Liver (tissue), 7 donors: ENCODE measurements at regions not wholly inside any gene's neighbourhood (a gene's known extent, or its start where the extent isn't known, plus 50 kb on each side); places are given as distances from the start of the nearest gene placed in this dataset.

Source experiments
- DNase-seq: peaks from one replicate; pipeline ENCODE4 v3.0.0-alpha.2; 2017; ENCODE audit warnings: low spot score
- H3K27ac ChIP-seq, 2 donors: one replicate each; pipeline ENCODE4 v1.7.0; 2013; ENCODE audit warnings: inconsistent platforms in 2 of 2, low read length in 2 of 2, control low read depth in 1 of 2, low read depth in 1 of 2, mild to moderate bottlenecking in 1 of 2
- H3K27me3 ChIP-seq, 4 donors: one replicate each; pipeline versions ENCODE4 v1.6.1 to v1.7.0; 2013; ENCODE audit warnings: low read length in 3 of 4, inconsistent platforms in 1 of 4, mild to moderate bottlenecking in 1 of 4, moderate library complexity in 1 of 4; ENCODE audit not compliant: control insufficient read depth in 4 of 4, insufficient read depth in 4 of 4
- H3K36me3 ChIP-seq, 4 donors: one replicate each; pipeline versions ENCODE4 v1.6.1 to v1.7.0; 2013; ENCODE audit warnings: low read length in 3 of 4, mild to moderate bottlenecking in 3 of 4, low read depth in 1 of 4, moderate library complexity in 1 of 4; ENCODE audit not compliant: control insufficient read depth in 4 of 4, insufficient read depth in 3 of 4
- H3K4me1 ChIP-seq, 4 donors: one replicate each; pipeline versions ENCODE4 v1.6.1 to v1.7.0; 2013; ENCODE audit warnings: low read length in 3 of 4, mild to moderate bottlenecking in 3 of 4, moderate library complexity in 1 of 4; ENCODE audit not compliant: control insufficient read depth in 4 of 4, insufficient read depth in 4 of 4
- H3K4me3 ChIP-seq, 3 donors: one replicate each; pipeline versions ENCODE4 v1.6.1 to v1.7.0; 2013; ENCODE audit warnings: low read length in 3 of 3, control low read depth in 1 of 3, low read depth in 1 of 3, mild to moderate bottlenecking in 1 of 3
- H3K9ac ChIP-seq, 2 donors: one replicate each; pipeline ENCODE4 v1.7.0; 2013; ENCODE audit warnings: low read length in 2 of 2, mild to moderate bottlenecking in 2 of 2, moderate library complexity in 2 of 2, control low read depth in 1 of 2, low read depth in 1 of 2
- H3K9me3 ChIP-seq, 4 donors: one replicate each; pipeline versions ENCODE4 v1.6.1 to v1.7.0; 2013; ENCODE audit warnings: low read length in 3 of 4; ENCODE audit not compliant: control insufficient read depth in 4 of 4
- EGR1 ChIP-seq, 2 donors: IDR thresholded peaks; 2 replicates each; pipeline ENCODE4 v1.6.1; 2016 to 2018; ENCODE audit warnings: antibody characterized with exemption in 2 of 2, low read depth in 2 of 2
- FOXA1 ChIP-seq: IDR thresholded peaks from 2 replicates; pipeline ENCODE4 v1.6.1; 2016; ENCODE audit warnings: antibody characterized with exemption
- FOXA2 ChIP-seq: IDR thresholded peaks from 2 replicates; pipeline ENCODE4 v1.6.1; 2016; ENCODE audit warnings: antibody characterized with exemption
- HNF4A ChIP-seq, 2 donors: conservative IDR thresholded peaks; 2 replicates each; pipeline ENCODE4 v1.6.1; 2016; ENCODE audit warnings: antibody characterized with exemption in 2 of 2, mild to moderate bottlenecking in 2 of 2
- HNF4G ChIP-seq: IDR thresholded peaks from 2 replicates; pipeline ENCODE4 v1.6.1; 2016; ENCODE audit warnings: antibody characterized with exemption
- JUND ChIP-seq, 2 donors: IDR thresholded peaks; 2 replicates each; pipeline ENCODE4 v1.6.1; 2016; ENCODE audit warnings: antibody characterized with exemption in 2 of 2
- NR2F2 ChIP-seq: IDR thresholded peaks from 2 replicates; pipeline ENCODE4 v1.6.1; 2016; ENCODE audit warnings: antibody characterized with exemption
- RAD21 ChIP-seq, 2 donors: IDR thresholded peaks; 2 replicates each; pipeline ENCODE4 v1.6.1; 2016; ENCODE audit warnings: antibody characterized with exemption in 2 of 2, mild to moderate bottlenecking in 2 of 2
- SP1 ChIP-seq: IDR thresholded peaks from 2 replicates; pipeline ENCODE4 v1.6.1; 2018; ENCODE audit warnings: antibody characterized with exemption, mild to moderate bottlenecking
- TAF1 ChIP-seq: conservative IDR thresholded peaks from 2 replicates; pipeline ENCODE4 v1.6.1; 2016; ENCODE audit warnings: antibody characterized with exemption, mild to moderate bottlenecking
- YY1 ChIP-seq: IDR thresholded peaks from 2 replicates; pipeline ENCODE4 v1.6.1; 2016; ENCODE audit warnings: antibody characterized with exemption, mild to moderate bottlenecking
- WGBS: extraction: QIAGEN DNeasy Blood & Tissue Kit; methylation state at CpG from one replicate; pipeline ENCODE4 v1.1.7; 2013; 5-methylcytosine and 5-hydroxymethylcytosine counted together
- TF ChIP-seq, protein P1 (sequence below): IDR thresholded peaks from 2 replicates; pipeline ENCODE4 v1.6.1; 2016; ENCODE audit warnings: antibody characterized with exemption
- TF ChIP-seq, protein P2 (sequence below): IDR thresholded peaks from 2 replicates; pipeline ENCODE4 v1.6.1; 2016; ENCODE audit warnings: antibody characterized with exemption
- TF ChIP-seq, protein P3 (sequence below): IDR thresholded peaks from 2 replicates; pipeline ENCODE4 v1.6.1; 2016; ENCODE audit warnings: antibody characterized with exemption, mild to moderate bottlenecking
- TF ChIP-seq, protein P4 (sequence below): IDR thresholded peaks from 2 replicates; pipeline ENCODE4 v1.6.1; 2016; ENCODE audit warnings: antibody characterized with exemption
- donor health status: healthy.
- donor health status: healthy.
- donor health status: healthy.
- donor health status: healthy.

DNA sequence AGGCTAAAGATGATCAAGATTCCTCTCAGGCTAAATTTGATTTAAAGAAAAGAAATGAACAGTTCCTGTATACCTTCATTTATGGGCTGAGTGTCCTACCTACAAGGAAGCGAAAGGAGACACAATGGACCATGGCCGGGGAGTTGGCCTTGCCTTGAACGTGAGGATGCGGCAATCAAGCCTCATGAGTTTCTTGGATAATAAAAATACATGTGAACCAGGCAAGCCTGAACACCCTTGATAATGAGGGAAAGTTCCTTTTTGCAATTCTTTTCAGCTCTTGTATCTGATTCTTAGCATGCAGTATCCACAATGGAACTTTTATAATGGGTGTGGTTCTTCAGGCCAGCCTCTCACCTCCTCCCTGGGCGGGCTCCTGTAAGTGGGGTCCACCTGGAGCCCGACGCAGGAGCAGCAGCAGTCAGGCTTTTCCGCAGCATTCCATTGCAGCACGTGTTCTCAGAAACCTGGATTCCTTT is 83.8 kb downstream of the RNASET2 start:
- Histone ChIP-seq H3K36me3 (no peaks in the 10 kb centered on the region), H3K27me3 (peaks cover 0 to 4% (median 0%) of the 10 kb centered on the region in 4 donors), H3K4me1 (no peaks in the 10 kb centered on the region), H3K4me3 (no peak overlapping the region), H3K9me3 (no peaks in the 10 kb centered on the region), H3K9ac (no peak overlapping the region), H3K27ac (no peak overlapping the region)
- TF ChIP-seq FOXA2, result no peak
- no peak for TF ChIP-seq EGR1 (IDR thresholded peaks at IDR 0.05; ENCODE audit: low read depth in 2 of 2)
- no peak for TF ChIP-seq FOXA1
- TF ChIP-seq JUND (IDR thresholded peaks at IDR 0.05), result no peak
- no peak for TF ChIP-seq YY1
- no peak for TF ChIP-seq SP1
- TF ChIP-seq, protein P1, sequence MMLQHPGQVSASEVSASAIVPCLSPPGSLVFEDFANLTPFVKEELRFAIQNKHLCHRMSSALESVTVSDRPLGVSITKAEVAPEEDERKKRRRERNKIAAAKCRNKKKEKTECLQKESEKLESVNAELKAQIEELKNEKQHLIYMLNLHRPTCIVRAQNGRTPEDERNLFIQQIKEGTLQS, result no peak
- no peak for TF ChIP-seq RAD21 (IDR thresholded peaks at IDR 0.05)
- no peak for TF ChIP-seq TAF1
- TF ChIP-seq HNF4G, result no peak
- DNase-seq, result no peak
- 70% methylated on average over 9 of the region's 9 CpGs for WGBS

DNA sequence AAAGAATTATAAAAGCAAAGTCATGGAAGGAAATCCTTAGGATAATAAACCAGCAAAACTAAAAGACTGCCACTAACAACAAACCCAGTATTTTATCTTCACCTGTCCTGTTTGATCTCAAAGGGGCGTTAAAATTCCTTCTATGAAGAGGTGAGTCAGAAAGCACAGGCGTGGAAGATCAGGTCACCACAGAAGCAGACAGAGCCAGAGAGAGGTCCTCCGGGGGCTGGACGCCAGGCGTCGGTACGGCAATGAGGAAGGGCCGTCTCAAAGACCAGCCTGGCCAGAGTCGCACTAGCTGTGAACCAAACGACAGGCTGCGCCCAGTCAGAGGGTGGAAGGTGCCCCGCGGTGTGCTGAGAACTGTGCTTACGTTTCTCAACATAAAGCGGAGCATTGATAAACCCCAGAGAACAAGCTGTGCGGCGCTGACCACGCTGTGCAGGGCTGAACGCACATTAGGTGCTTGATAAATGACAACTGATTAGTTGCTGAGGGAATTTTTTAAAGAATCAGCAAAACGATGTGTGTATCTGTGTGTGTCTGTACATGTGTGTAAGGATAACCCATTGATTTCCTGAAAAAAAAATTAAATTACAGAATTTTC is 85.6 kb downstream of the RNASET2 start:
- Histone ChIP-seq H3K4me3 (no peak overlapping the region), H3K27ac (no peak overlapping the region), H3K9ac (no peak overlapping the region), H3K4me1 (no peaks in the 10 kb centered on the region), H3K36me3 (no peaks in the 10 kb centered on the region), H3K9me3 (no peaks in the 10 kb centered on the region), H3K27me3 (no peaks in the 10 kb centered on the region)
- no peak for DNase-seq
- 91% methylated on average over 20 of the region's 20 CpGs for WGBS
- TF ChIP-seq HNF4A (conservative IDR thresholded peaks at IDR 0.05) (no peak), JUND (IDR thresholded peaks at IDR 0.05) (no peak), YY1 (no peak), HNF4G (no peak), EGR1 (IDR thresholded peaks at IDR 0.05; ENCODE audit: low read depth in 2 of 2) (no peak), NR2F2 (no peak), FOXA1 (no peak)
- TF ChIP-seq, protein P2, sequence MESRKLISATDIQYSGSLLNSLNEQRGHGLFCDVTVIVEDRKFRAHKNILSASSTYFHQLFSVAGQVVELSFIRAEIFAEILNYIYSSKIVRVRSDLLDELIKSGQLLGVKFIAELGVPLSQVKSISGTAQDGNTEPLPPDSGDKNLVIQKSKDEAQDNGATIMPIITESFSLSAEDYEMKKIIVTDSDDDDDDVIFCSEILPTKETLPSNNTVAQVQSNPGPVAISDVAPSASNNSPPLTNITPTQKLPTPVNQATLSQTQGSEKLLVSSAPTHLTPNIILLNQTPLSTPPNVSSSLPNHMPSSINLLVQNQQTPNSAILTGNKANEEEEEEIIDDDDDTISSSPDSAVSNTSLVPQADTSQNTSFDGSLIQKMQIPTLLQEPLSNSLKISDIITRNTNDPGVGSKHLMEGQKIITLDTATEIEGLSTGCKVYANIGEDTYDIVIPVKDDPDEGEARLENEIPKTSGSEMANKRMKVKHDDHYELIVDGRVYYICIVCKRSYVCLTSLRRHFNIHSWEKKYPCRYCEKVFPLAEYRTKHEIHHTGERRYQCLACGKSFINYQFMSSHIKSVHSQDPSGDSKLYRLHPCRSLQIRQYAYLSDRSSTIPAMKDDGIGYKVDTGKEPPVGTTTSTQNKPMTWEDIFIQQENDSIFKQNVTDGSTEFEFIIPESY, result no peak
- TF ChIP-seq, protein P3, sequence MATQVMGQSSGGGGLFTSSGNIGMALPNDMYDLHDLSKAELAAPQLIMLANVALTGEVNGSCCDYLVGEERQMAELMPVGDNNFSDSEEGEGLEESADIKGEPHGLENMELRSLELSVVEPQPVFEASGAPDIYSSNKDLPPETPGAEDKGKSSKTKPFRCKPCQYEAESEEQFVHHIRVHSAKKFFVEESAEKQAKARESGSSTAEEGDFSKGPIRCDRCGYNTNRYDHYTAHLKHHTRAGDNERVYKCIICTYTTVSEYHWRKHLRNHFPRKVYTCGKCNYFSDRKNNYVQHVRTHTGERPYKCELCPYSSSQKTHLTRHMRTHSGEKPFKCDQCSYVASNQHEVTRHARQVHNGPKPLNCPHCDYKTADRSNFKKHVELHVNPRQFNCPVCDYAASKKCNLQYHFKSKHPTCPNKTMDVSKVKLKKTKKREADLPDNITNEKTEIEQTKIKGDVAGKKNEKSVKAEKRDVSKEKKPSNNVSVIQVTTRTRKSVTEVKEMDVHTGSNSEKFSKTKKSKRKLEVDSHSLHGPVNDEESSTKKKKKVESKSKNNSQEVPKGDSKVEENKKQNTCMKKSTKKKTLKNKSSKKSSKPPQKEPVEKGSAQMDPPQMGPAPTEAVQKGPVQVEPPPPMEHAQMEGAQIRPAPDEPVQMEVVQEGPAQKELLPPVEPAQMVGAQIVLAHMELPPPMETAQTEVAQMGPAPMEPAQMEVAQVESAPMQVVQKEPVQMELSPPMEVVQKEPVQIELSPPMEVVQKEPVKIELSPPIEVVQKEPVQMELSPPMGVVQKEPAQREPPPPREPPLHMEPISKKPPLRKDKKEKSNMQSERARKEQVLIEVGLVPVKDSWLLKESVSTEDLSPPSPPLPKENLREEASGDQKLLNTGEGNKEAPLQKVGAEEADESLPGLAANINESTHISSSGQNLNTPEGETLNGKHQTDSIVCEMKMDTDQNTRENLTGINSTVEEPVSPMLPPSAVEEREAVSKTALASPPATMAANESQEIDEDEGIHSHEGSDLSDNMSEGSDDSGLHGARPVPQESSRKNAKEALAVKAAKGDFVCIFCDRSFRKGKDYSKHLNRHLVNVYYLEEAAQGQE, result no peak
- TF ChIP-seq, protein P4, sequence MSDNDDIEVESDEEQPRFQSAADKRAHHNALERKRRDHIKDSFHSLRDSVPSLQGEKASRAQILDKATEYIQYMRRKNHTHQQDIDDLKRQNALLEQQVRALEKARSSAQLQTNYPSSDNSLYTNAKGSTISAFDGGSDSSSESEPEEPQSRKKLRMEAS, result no peak
